Anterior cingulate cortex (tissue), 58 donors: ENCODE measurements at regions not wholly inside any gene's neighbourhood (a gene's known extent, or its start where the extent isn't known, plus 50 kb on each side); places are given as distances from the start of the nearest gene placed in this dataset.
"Not testable (repeated sequence)": the region's sequence is repeated elsewhere in the genome, so short reads cannot be mapped to it uniquely, and the experiment has no call there.

ENCODE experiments used
- DNase-seq, 58 donors: peaks; one replicate each; lab custom pipeline; 2025; lab: John Stamatoyannopoulos, UW

DNA sequence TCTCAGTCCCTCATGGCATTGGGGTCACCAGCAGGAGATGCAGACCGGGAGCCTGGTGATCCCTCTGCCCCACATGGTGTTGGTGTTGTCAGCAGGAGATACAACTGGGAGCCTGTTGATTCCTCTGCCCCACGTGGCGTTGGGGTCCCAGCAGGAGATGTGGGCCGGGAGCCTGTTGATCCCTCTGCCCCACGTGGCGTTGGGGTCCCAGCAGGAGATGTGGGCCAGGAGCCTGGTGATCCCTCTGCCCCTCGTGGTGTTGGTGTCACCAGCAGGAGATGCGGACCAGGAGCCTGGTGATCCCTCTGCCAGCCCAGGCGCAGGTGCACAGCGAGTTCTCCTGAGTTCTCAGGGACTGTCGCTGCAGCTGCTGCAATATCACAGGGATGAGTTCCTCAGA, 229.6 kb upstream of the C1orf174 start:
- no peak for DNase-seq

DNA sequence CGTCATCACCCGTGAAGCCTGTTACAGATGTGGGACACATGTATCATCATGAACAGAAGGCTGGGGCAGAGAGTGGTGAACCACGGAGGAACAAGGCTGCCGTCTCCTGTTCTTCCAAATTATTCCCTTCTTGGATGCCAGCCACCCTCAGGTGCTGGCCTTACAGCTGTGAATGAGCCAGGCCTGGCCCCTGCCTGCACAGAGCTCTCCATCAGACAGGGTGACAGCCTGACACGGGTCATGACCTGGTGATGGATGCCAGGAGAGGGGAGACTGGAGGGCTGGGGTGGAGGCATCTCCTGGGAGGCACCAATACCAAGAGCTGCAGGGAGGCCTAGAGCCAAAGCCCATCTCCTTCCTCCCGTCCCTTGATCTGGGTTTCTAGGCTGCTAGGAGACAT, 230.0 kb upstream of the C1orf174 start:
- DNase-seq = no peak

DNA sequence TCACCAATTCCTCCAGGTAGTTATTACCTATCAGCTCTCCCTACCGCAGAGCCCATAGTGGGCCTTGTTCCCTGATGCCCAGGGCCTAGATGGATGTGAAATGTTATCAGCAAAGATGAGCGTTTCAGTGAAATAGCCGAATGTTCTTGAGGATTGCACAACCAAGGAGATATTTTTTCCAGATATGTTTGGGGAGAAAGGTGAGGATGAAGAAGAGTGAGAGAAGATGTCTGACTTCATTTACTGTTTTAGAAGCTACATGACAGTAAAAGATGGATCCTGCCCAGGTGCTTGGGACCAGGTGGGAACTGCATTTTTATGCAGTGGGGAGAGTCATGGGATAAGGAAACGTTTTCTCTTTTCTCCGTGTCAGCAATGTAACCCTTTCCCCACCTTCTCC, 231.7 kb upstream of the C1orf174 start:
- DNase-seq = no peak

DNA sequence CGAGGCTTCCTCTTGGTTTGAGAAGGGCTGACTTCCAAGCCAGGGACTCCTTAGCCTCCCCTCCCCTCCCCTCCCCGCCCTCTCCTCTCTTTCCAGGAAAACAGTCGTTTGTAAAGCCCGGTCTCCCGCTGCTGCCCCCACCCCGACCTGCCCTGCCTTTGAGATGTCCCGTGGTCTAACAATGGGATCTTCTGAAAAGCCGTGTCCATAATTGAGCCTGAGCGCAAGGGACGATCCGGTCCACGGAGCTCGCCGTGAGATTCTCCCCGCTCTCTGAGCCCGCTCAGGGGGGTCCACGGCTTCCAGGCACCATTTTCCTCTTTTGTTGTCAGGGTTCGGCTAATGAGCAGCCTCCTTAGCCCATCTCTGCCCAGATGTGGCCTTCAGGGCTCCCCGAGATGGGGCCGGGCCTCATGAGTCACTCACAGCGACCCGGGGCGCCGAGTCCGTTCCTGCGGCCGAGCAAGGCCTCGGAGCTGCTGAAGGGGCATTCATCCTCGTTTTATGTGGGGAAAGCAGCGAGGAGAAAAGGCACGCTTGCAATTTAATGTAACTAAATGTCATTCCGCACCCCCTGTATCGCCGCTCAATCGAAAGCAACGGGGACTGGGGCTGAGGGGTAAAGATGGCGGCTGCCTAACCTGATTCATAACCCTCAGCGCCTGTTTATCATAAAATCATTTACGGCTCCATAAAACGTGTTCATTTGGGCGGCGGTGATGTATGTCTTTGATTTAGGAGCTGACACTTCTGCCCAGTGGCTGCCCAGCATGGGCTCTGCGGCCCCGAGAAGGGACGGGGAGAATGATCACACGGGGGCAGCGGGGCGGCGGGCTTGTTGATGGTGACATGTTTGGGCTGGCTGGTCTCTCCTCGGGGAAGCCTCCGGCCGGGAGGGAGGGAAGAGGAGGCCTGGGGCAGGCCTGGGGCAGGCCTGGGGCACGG, 232.6 kb upstream of the C1orf174 start:
- DNase-seq = no peak

DNA sequence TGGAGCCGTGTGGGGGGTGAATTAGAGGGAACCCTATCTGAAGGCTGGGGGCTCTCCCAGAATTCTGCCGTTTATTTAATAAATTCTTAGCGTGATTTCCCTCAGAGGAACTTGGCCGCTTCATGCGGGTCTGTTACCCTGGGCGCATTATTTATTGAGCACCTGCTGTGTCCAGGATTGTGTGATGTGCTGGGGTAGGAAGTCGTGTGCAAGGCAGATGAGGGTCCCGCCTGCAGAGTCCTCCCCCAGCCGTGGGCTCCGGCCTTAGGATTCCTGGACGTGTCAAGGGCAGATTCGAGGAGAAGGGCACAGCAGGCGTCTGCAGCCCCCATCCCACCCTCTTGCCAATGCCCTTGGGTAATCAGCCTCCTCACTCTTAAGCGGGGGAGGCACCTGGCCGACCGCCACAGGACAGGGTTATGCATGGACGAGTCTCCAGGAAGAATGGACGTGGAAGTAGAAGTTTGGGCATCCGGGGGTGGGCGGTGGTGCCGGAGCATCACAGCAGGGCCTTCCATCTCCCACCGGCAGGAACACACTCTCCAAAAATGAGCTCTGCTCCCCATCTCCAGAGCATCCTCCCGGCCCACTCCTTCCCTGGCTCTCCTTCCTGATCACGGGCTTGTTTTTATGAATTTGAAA, 233.3 kb upstream of the C1orf174 start:
- no peak for DNase-seq

DNA sequence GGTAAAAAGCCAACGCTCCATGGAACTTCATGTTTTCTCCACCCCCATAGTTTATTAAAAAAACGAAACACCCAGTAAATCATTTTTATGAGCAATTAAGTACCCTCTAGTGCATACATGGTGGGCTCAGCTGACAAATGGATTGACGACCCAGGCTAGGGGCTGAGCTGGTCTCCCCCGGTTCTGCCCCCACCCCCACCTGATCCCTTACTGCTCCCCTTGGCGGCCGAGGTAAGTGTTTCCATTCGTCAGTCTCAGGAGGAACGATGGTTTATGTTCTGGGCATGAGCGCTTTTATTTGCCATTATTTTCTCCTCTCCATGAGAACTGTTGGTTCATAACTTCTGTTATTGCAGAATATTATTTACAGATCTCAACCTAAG, 233.9 kb upstream of the C1orf174 start:
- no peak for DNase-seq

DNA sequence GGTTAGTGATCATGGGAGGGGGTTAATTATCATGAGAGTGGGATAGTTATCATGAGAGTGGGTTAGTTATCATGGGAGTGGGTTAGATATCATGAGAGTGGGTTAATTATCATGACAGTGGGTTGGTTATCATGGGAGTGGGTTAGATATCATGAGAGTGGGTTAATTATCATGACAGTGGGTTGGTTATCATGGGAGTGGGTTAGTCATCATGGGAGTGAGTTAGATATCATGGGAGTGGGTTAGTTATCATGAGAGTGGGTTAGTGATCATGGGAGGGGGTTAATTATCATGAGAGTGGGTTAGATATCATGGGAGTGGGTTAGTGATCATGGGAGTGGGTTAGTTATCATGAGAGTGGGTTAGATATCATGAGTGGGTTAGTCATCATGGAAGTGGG, 235.8 kb upstream of the C1orf174 start:
- not testable (repeated sequence) for DNase-seq

DNA sequence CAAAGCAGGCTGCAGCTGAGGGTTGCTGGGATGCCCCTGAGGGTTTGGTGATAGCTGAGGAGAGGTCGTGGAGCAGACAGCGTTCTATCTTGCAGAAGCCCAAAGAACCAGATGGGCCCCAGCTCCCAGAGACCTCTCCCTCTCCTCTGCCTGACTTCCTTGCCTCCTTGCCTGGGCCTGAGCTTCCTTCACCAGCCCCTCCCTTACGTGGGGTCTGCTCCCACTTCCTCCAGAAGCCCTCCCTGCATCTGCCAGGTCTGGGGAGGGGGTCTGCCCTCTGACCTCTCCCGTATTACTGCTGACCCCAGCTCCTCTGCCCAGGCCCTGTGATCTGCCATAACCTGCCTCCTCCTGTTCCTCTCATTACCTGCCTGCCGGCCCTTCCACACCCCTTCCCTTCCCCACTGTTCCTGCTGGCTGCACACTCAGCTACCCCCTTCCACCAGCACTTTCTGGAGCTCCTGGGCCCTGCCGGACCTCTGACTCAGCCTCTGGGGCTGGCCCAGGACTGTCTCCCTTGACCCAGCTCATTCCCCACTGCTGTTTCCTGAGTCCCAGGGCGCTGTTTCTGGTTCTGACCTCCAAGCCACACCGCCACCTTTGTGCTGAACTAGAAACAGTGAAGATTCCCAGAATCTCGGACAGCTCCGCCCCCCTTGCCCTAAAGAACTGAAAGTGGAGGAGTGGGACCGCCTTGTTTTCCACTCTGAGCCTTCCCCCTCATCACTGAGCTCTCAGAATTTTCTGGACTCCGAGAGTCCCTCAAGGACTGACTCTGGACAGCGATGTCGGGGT, 237.7 kb upstream of the C1orf174 start:
- DNase-seq = no peak

DNA sequence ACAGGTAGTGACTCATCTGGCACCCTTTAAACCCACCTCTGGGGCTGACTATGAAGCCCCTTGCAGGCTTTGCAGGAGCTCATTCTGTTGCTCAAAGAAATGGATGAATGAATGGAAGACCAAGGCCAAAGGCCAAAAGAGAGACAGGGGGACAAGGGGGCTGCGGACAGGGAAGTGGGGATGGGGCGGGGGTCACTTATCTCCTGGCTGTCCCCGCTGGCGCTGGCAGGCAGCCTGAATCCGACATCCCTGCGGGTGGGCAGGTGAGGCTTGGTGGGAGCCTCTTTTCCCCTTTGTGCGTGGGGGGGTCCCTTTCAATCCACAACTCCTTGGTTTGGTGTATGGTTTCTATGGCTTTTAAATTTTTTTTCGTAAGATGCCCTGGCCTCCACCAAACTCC, 239.6 kb upstream of the C1orf174 start:
- DNase-seq = no peak

DNA sequence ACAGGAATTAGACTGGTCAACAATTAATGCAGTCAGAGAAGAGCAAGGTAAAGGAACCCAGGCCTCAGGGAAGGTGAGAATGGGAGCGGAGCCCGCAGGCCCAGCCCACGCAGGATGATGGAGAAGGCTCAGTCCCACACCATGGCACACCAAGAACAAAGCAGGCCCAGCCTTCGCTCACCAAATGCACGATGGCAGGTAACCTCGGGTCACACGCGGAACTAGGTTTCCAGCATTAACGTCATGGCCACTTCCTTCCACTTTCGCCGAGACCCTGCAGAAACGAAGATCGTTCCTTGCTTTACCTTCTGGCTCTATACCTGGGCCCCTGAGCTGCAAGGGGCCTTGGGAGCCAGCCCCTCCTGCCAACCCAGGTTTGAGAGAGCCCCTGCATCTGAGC, 240.2 kb upstream of the C1orf174 start:
- no peak for DNase-seq

DNA sequence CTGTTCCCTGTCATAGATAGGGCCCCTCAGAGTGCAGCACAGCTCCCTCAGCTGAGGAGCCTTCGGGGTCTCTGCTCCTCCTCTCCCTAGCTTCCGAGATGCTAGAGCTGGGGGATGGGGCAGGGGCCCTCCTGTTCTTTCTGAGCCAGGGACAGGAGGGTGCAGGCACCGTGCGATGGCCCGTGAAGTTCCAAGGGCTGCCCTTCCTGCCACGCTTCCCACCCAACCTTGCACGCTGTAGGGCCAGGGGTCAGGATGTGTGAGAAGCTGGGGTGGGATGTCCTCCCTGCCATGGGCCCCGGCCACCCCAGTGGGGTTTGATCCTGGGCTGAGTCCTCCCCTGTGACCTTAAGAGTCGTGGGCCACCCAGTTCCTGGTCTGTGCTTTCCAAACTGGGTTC, 240.7 kb upstream of the C1orf174 start:
- no peak for DNase-seq

DNA sequence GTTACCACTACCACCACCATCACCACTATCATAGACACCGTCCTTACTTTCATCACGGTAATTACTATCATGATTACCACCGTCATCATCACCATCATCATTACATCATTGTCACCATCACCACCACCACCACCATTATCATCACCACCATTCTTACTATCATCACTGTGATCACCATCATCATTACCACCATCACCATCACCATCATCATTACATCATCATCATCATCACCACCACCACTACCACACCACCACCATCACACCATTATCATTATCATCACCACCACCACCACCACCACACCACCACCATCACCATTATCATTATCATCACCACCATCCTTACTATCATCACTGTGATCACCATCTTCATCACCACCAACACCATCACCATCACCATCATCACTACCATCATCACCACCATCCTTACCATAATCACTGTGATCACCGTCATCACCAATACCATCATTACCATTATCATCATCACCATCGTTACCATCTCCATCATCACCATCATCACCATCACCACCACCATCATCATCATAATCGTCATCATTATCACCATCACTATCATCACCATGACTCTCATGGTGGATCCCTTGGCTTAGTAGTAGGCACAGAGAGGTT, 244.4 kb upstream of the C1orf174 start:
- DNase-seq = no peak

DNA sequence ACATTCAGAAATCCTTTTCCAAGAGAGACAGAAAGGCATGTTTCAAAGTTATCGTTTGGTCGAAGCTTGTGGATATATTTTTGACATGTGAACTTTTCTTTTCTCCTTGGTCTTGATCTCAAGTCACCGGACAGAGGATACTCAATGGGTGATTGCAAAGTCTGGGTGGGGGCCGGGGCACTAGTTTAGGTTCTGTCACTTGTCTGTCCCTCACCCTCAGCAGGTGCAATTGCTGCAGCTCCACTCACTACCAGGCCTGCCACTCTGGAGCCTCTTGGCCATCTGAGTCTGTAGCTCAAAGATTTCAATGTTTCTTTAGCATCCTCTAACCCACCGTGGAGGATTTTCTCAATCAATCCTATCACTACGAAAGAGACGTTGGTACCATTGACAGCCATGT, 246.0 kb upstream of the C1orf174 start:
- no peak for DNase-seq

DNA sequence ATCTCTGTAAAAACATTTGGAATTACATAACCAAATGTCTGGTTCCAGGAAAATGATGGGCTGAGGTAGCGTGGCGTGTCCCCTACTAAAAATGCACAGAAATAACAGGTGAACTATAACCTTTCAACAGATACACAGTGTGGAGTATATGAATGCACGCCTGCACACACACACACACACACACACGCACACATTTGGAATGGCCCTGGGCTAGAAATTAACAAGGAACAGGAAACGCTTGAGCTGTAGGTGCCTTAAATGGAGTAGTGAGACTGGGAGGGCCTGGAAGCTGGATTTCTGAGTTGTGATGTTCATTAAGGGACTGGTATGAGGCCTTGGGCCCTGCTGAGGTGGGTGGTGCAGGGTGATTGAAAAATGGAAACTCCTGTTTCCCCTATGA, 246.5 kb upstream of the C1orf174 start:
- no peak for DNase-seq

DNA sequence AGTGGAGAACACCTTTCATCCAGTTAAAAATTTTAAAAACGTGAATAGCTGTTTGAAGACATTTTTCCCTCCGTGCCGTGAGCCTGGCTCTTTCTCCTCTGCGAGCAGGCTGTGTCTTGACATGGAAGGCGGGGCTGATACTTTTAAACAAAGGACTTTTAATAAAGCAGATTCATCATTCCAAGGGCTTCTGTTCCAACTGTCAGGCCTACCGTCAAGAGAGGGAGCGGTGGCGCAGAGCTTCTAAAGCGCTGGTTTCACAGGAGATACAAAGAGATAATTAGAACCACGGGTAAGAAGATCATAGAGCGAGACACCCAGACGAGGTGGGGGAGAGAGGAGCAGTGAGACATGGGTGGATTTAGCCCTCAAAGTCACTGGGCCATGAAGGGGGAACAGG, 247.4 kb upstream of the C1orf174 start:
- no peak for DNase-seq

DNA sequence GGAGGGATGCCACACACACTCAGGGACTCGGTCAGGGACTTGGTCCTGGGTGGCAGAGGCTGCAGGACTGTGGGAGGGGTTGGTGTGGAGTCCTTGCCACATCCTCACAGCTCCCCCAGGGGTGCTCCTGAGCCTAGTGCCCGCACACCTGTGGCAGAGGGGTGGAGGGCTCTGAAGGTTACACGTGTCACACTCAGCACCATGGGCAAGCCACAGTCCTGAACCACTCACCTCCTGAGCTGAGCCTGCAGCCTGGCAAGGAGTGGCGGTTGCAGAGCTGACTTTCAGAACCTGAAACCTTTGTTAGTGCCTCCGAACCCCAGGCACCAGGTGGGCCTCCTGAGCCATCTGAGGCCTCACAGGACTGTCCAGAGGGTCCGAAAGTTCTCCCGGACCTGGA, 249.2 kb upstream of the C1orf174 start:
- no peak for DNase-seq

DNA sequence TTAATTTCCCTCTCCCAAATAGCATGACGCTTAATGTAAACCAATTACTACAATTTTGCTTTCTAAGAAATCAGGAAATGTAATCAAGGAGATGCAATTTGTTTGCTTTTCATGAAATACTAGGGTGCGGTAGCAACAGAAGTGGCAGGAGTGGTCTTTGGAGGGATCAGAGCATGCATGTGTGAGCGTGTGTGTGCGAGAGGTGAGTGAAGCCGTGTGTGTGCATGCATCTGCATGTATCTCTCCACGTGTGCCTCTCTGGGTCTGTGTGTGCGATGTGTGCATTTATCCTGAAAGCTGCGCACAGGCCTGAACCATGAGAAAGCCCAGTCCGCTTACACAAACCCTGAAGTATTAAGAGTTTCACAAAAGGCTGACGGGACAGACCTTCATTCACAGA, 249.8 kb upstream of the C1orf174 start:
- no peak for DNase-seq

DNA sequence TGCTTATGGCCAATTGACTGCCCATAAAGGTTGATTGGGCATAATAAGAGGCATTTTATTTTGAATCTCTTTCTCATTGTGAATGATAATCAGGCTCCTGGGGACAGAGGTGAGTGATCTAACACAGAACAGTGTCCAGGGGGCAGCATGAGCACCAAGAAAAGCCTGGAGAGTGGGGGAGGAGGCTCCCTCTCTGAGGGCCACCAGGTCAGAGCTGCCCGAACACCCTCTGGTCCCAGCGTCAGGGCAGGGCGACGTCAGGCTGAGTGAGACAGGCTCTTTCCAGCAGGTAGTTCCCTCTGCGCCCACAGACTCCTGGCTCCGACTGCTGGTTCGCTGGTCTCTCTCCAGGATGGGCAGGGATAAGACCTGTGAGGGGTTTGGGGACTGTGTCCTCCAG, 250.2 kb upstream of the C1orf174 start:
- DNase-seq = no peak

DNA sequence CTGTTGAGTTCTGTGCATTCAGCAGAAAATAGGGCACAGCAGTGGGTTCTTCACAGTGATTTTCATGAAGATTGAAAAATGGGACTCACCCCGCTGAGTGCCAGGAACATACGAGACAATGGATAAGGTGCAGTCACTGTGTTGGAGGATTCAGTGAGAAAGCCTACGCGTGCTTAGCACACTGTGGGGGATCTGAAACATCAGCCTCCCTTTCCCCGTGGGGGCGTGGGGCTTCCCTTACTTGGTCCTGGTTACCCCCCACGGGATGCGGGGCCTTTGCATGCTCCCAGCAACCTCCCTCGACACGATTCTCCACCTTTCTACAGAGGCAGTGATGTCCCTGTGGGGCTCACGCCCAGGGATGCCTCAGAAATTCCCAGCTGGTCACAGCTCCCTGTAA, 252.2 kb upstream of the C1orf174 start:
- DNase-seq = no peak

DNA sequence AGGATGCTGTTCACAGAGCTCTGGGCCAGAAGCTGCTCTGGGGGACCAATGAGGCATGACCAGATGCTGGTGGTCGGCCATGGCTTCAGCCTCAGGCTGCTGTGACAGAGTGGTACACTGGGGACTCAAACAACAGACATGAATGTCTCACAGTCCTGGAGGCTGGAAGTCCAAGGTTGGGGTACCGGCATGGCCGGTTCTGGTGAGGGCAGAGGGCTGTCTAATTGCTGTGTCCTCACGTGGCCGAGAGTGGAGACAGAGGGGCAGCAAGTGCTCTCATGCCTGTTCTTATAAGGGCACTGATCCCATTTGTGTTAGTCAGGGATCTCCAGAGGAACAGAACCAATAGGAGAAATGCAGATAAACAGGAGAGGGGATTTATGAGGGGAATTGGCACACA, 253.5 kb upstream of the C1orf174 start:
- no peak for DNase-seq
